HG03280 (cell line): ENCODE measurements at regions not wholly inside any gene's neighbourhood (a gene's known extent, or its start where the extent isn't known, plus 50 kb on each side); places are given as distances from the start of the nearest gene placed in this dataset.

Experiments used
- ATAC-seq: cut with Tn5 transposase; IDR thresholded peaks from one replicate; pipeline ENCODE4 v1.9.1; 2021; ENCODE audit warnings: mild to moderate bottlenecking, moderate library complexity; ENCODE audit not compliant: unreplicated experiment

DNA sequence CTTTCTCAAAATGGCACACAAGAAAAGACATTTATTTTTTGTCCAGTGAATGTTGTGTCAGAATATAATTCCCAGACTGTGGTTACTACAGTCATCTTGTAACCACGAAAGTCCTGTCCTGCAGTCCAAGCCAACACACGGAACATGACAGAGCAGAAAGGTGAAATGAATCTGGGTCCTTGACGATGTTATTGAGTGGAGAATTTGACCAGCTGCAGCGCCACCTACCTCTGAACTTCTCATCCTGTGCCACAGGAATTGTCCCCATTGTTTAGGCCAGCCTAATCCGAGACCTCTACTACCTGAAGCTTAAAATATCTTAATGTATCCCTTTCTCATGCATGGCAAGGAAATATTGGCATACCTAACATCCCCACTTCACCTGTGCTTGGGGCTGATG is 64.1 kb upstream of the OTX2 start:
- ATAC-seq = no peak

DNA sequence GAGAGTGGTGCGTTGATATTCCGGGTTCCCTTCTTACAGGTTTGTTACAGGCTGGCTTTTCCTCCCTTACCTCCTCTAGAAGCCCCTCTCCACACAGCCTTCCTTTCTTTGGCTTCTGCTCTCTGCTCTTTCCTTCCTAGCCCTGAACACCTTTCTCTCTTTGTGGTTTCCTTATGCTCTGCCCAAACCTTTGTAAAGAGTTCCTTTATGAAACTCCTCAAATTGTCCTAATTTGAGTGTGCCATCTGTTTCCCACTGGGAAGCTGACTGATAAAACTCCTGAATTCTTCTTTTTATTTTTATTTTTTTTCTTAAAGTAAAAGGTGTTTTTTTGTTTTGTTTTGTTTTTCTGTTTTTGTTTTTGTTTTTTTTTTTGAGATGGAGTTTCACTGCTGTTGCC is 60.1 kb upstream of the OTX2 start:
- ATAC-seq = no peak

DNA sequence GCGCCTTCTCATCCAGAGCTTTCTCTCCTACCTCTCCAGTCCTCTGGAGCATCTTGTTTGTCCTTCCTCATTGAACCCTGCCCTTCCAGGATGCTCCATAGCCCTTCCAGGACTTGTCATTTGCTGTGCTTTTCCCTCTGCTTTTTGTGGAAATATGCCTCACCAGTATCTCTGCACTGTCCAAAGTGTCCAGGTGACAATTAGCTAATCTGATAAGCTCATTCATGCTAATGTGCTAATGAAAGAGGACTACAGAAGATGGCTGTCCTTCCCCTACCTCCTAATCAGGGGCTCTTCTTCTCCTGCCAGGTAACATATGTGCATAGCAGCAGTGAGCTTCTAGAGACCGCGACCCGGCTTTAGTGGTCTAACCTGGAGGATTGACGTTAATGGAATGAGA is 58.4 kb upstream of the OTX2 start:
- no peak for ATAC-seq

DNA sequence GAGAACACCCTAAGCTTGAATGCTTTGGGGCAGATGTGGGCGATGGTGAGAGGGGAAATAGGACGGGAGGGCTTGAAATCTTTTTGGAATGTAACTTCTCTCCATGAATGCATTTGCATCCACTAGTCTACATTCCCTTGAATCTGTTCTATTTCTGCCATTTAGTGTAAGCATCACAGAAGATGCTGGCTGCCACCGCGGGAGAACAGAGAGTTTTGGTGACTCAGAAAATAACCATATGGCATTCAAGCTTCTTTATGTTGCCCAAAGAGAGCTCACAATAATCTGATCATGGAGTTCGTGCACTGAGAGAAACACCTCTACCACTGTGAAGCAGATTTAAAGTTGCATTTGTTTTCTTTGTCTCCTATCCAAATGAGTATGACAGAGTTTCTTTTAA is 52.6 kb upstream of the OTX2 start:
- no peak for ATAC-seq

DNA sequence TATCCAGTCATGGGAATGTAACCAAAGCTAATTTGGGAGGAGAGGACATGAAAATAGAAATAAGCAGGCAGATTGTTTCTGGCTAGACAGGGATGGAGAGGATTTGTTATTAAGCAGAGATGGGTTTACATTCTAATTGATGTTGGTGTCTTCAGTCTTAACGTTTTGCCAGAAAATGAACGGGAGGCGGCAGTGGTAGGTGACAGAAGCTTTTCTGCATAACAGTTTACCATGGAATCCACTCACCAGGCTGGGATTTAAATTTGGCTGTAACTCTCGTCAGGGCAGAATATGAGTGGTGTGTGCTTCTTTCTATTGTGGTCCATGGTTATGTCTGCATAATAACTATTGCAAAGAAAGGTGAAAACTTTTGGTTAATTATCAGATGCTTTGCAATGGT is 50.2 kb upstream of the OTX2 start:
- ATAC-seq = no peak
